ENCODE measurements at regions not wholly inside any gene's neighbourhood (a gene's known extent, or its start where the extent isn't known, plus 50 kb on each side); places are given as distances from the start of the nearest gene placed in this dataset.

DNA sequence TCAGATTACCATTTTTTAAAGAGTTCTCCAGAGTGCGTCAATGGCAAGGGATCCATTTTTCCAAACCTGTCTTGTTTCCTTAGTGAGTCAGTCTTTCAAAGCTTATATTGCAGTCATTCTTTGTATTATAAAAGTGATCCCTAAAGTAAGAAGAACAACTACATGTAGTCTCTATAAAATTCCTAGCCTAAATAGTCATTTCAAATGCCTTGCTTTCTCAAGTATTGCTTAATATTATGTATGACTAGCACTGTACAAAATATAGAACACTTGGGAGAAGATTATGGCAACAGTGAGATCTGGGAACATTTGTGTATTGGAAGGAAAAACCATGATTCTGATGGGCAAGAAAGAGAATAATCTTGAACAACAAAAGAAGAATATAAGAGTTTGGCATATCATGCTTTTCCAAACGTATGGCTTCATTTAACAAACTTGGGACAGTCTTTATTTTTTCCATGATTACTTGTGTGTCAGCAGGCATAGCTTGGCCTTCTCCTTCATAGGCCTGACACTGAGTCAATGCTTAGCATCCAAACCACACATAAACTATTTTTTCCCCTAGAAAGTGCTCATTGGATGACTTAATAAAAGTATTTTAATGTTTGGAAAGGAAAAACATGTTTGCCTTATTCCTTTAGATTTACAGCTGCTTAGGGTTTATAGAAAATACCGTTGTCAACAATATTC is 547.4 kb downstream of the LTN1 start:
- no peak overlapping the region for H2AFZ ChIP-seq (ENCODE audit: control insufficient read depth, low read length)
- peaks cover 6% of the 10 kb centered on the region for H3K4me1 ChIP-seq (ENCODE audit: control insufficient read depth, extremely low read depth, insufficient read depth, low read length)
- DNase-seq (ENCODE audit: low read depth, low spot score): no peak
- H3K9me1 ChIP-seq (ENCODE audit: control insufficient read depth, extremely low read depth, insufficient read depth, low read length): no peaks in the 10 kb centered on the region
- H3K36me3 ChIP-seq (ENCODE audit: control insufficient read depth in 2 of 2, extremely low read depth in 1 of 2, insufficient read depth in 2 of 2, low read length in 2 of 2): no peaks in the 10 kb centered on the region
- H3K27me3 ChIP-seq (ENCODE audit: control insufficient read depth, extremely low read depth, insufficient read depth, low read length): no peaks in the 10 kb centered on the region
- no peak overlapping the region for H3K27ac ChIP-seq (ENCODE audit: control insufficient read depth, insufficient read depth, low read length)
- H3K4me3 ChIP-seq (ENCODE audit: control insufficient read depth in 2 of 3, extremely low read depth in 1 of 3, insufficient read depth in 2 of 3, low read depth in 1 of 3, low read length in 3 of 3): no peak overlapping the region
- H3K79me2 ChIP-seq (ENCODE audit: control insufficient read depth, insufficient read depth, low read length): no peaks in the 10 kb centered on the region
- no peaks in the 10 kb centered on the region for H4K20me1 ChIP-seq (ENCODE audit: control insufficient read depth, extremely low read depth, insufficient read depth, low read length)
- dilution Hi-C loops (cut with MboI; ENCODE audit: extremely low pct_ligation_motif_present, low sequenced_read_pairs): no loop called here
- no peak for FAIRE-seq
- no peak for TF ChIP-seq EZH2 (IDR thresholded peaks at IDR 0.05; ENCODE audit: low read length)
- TF ChIP-seq, protein P1, sequence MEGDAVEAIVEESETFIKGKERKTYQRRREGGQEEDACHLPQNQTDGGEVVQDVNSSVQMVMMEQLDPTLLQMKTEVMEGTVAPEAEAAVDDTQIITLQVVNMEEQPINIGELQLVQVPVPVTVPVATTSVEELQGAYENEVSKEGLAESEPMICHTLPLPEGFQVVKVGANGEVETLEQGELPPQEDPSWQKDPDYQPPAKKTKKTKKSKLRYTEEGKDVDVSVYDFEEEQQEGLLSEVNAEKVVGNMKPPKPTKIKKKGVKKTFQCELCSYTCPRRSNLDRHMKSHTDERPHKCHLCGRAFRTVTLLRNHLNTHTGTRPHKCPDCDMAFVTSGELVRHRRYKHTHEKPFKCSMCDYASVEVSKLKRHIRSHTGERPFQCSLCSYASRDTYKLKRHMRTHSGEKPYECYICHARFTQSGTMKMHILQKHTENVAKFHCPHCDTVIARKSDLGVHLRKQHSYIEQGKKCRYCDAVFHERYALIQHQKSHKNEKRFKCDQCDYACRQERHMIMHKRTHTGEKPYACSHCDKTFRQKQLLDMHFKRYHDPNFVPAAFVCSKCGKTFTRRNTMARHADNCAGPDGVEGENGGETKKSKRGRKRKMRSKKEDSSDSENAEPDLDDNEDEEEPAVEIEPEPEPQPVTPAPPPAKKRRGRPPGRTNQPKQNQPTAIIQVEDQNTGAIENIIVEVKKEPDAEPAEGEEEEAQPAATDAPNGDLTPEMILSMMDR (optimal IDR thresholded peaks at IDR 0.05 in 1 of 3, IDR thresholded peaks at IDR 0.05 in 1 of 3, conservative IDR thresholded peaks at IDR 0.05 in 1 of 3; ENCODE audit: extremely low read depth in 1 of 3, insufficient read depth in 2 of 3, low read length in 3 of 3): no peak
- H3K9me3 ChIP-seq (ENCODE audit: control insufficient read depth, low read depth, low read length): no peaks in the 10 kb centered on the region
- no peak overlapping the region for H3K9ac ChIP-seq (ENCODE audit: control insufficient read depth, extremely low read depth, insufficient read depth, low read length)
- no peak overlapping the region for H3K4me2 ChIP-seq (ENCODE audit: control insufficient read depth, extremely low read depth, insufficient read depth, low read depth, low read length)

DNA sequence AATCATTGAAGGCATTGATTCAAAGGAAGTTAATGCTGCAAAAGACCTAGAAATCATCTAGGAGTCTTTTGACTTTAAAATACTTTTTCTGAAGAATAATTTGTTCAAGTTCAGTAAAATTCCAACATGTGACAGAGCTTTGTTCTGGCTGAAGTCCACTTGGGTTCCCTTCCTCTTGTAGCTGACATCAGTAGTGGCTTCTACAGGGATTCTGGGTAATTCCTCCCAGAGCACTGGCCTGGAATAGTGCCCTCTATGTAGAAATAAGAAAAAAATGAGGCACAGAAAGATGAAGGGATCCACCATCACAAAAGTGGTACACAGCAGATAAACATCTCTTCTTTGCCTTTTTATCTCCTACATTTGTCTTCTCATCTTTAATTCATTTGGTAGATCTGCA is 548.1 kb downstream of the LTN1 start:
- TF ChIP-seq, protein P1 (optimal IDR thresholded peaks at IDR 0.05 in 1 of 3, IDR thresholded peaks at IDR 0.05 in 1 of 3, conservative IDR thresholded peaks at IDR 0.05 in 1 of 3; ENCODE audit: extremely low read depth in 1 of 3, insufficient read depth in 2 of 3, low read length in 3 of 3): no peak
- TF ChIP-seq EZH2 (IDR thresholded peaks at IDR 0.05; ENCODE audit: low read length): no peak
- H3K79me2 ChIP-seq (ENCODE audit: control insufficient read depth, insufficient read depth, low read length): no peaks in the 10 kb centered on the region
- H3K9ac ChIP-seq (ENCODE audit: control insufficient read depth, extremely low read depth, insufficient read depth, low read length): no peak overlapping the region
- H3K9me1 ChIP-seq (ENCODE audit: control insufficient read depth, extremely low read depth, insufficient read depth, low read length): no peaks in the 10 kb centered on the region
- no peak overlapping the region for H2AFZ ChIP-seq (ENCODE audit: control insufficient read depth, low read length)
- no peaks in the 10 kb centered on the region for H3K9me3 ChIP-seq (ENCODE audit: control insufficient read depth, low read depth, low read length)
- no peak overlapping the region for H3K4me2 ChIP-seq (ENCODE audit: control insufficient read depth, extremely low read depth, insufficient read depth, low read depth, low read length)
- no peaks in the 10 kb centered on the region for H3K27me3 ChIP-seq (ENCODE audit: control insufficient read depth, extremely low read depth, insufficient read depth, low read length)
- FAIRE-seq: no peak
- H3K4me3 ChIP-seq (ENCODE audit: control insufficient read depth in 2 of 3, extremely low read depth in 1 of 3, insufficient read depth in 2 of 3, low read depth in 1 of 3, low read length in 3 of 3): no peak overlapping the region
- dilution Hi-C loops (cut with MboI; ENCODE audit: extremely low pct_ligation_motif_present, low sequenced_read_pairs): no loop called here
- H4K20me1 ChIP-seq (ENCODE audit: control insufficient read depth, extremely low read depth, insufficient read depth, low read length): no peaks in the 10 kb centered on the region
- H3K36me3 ChIP-seq (ENCODE audit: control insufficient read depth in 2 of 2, extremely low read depth in 1 of 2, insufficient read depth in 2 of 2, low read length in 2 of 2): no peaks in the 10 kb centered on the region
- no peak overlapping the region for H3K27ac ChIP-seq (ENCODE audit: control insufficient read depth, insufficient read depth, low read length)
- DNase-seq (ENCODE audit: low read depth, low spot score): no peak
- H3K4me1 ChIP-seq (ENCODE audit: control insufficient read depth, extremely low read depth, insufficient read depth, low read length): peaks cover 6% of the 10 kb centered on the region
